Kasumi-1 (cell line): ENCODE measurements at regions not wholly inside any gene's neighbourhood (a gene's known extent, or its start where the extent isn't known, plus 50 kb on each side); places are given as distances from the start of the nearest gene placed in this dataset.
A peak's percentile ranks its signal among the peaks of the same experiment; 100 is the strongest.
"Not testable (repeated sequence)": the region's sequence is repeated elsewhere in the genome, so short reads cannot be mapped to it uniquely, and the experiment has no call there.

ENCODE experiments used
- DNase-seq, 2 experiments: peaks; one replicate each; lab custom pipeline; 2025; lab: John Stamatoyannopoulos, UW

DNA sequence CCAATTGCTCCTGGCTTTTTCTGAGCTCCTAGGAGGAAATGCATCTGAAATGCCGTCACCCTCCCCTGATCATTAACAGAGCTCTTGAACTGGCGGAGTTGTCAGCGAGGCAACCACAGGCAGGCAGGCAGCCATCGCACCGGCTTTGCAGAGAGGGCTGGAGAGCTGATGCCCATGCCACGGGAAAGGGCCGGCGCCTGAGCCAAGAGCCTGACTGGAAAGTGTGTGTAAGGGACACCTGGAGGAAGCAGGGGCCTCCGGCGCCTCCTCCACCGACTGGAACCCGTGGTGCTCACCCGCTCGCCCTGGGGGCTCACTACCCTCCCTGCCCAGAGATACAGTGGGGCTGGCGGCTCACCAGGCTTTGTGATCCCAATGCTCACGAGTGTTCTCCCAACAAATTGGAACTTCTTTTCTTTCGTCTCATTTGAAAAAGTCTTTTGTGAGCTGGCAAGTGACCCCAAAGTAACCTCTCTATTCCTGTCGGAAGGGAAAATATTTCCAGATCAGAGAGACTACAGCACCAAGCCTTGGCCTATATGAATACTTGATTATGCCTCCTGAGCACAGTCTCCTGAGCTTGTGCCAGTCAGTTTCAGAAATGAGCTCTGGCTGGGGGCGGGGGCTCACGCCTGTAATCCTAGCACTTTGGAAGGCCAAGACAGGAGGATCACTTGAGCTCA lies 97.7 kb upstream of the SLC25A33 start:
- no peak for DNase-seq

DNA sequence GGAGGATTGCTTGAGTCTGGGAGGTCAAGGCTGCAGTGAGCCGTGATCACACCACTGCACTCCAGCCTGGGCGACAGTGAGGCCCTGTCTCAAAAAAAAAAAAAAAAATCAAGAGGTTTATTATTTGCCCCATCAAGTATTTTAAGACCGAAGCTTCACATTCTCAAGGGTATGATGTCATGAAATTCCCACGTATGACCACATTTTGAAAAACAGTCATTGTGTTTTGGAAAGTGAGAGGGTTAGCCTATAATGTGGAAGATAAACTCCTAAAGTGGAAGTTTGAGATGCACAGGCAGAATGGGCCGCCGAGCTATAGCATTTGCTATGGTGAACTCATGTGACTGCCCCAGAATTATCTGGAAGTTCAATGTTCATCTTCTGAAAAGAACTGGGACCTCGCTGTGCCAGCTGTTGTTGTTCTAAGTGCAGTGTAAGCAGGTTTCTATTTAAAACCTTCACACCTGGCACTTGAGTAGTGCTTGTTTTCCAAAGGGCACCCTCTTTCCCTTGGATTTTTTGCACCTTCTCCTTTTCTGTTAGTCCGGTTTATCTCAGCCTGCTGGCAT lies 96.9 kb upstream of the SLC25A33 start:
- DNase-seq: no peak

DNA sequence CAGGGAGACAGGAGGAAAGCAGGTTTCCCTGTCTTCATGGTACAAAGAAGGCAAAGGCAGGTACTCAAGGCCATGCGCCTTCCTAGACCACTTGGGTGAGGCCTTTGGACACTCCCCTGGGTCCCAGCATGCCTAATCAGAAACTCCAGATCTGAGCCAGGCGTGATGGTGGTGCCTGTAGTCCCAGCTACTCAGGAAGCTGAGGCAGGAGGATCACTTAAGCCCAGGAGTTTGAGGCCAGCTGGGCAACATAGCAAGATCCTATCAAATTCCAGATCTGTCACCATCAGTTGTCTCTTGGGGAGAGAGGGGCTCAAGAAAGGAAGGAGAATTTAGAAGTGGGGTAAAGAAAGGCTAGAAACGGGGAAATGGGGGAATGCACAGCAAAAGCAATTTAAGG lies 96.3 kb upstream of the SLC25A33 start:
- DNase-seq: no peak

DNA sequence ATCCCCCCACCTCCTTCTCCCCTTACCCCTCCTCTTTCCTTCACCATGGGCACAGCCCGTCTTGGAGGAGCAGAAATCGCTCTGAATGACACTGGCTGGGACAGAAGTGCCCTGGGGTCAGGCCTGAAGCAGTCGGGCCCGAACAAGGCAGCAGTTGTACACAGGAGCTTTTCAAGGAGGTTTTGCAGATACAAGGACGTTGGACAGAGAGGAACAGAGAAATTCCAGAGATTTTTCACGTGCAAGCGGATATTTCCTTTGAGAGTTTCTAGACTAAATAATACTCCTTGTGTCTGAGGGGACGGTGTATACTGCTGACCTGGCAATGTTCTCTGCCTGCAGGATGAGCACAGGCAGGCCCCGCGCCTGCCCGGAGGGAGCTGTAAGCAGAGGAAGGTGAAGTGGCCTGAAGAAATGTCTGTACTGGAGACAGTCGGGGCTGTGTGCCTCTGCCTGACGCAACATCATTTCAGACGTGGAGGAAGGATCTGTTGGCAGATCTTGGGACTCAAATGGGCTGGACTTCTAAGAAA lies 95.3 kb upstream of the SLC25A33 start:
- DNase-seq: no peak

DNA sequence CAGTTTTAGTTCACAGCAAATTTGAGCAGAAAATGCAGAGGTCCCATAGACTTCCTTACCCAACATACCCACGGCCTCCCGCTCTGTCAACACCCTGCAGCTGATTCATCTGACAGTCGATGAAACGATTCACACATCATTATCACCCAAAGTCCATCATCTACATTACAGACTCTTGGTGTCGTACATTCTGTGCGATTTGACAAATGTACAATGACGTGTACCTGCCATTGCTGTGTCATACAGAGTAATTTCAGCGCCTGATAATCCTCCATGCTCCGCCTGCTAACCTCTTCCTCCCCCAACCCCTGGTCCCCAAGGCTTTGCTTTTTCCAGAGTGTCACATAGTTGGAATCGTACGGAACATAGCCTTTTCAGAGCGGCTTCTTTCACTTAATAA lies 94.7 kb upstream of the SLC25A33 start:
- no peak for DNase-seq

DNA sequence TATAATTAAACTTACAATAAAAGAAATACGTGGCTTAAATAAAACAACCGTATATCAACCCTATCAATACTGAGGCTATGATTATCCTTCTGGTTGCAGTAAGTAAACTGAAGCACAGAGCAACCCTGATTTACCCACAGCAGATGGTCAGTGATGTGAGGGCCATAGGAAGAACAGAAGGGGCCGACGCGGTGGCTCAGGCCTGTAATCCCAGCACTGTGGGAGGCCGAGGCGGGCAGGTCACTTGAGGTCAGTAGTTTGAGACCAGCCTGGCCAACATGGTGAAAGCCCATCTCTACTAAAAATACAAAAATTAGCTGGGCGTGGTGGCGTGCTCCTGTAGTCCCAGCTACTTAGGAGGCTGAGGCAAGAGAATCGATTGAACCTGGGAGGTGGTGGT lies 94.2 kb upstream of the SLC25A33 start:
- not testable (repeated sequence) for DNase-seq

DNA sequence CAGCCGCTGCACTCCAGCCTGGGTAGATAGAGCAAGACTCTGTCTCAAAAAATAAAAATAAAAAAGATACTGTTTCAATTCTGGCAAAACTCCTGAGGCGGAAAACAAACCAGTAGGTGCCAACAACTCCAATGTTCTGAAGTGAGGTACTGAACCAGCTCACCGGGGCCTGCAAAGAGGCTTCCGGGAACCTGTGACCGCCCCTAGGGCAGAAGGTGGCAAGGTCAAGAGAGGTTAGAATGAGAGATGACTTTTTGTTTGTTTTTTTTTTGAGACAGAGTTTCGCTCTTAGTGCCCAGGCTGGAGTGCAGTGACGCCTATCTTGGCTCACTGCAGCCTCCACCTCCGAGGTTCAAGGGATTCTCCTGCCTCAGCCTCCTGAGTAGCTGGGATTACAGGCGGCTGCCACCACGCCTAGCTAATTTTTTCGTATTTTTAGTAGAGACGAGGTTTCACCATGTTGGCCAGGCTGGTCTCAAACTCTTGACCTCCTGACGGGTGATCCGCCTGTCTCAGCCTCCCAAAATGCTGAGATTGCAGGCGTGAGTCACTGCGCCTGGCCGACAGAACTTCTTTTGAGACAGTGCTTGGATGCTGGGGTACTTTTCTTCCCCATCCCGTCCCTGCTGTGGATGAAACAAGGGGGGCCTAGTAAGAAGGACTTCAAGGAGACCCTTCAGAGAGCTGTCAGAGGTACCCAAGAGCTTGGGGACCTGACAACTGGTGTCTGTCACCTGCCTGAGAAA lies 91.9 kb upstream of the SLC25A33 start:
- no peak for DNase-seq

DNA sequence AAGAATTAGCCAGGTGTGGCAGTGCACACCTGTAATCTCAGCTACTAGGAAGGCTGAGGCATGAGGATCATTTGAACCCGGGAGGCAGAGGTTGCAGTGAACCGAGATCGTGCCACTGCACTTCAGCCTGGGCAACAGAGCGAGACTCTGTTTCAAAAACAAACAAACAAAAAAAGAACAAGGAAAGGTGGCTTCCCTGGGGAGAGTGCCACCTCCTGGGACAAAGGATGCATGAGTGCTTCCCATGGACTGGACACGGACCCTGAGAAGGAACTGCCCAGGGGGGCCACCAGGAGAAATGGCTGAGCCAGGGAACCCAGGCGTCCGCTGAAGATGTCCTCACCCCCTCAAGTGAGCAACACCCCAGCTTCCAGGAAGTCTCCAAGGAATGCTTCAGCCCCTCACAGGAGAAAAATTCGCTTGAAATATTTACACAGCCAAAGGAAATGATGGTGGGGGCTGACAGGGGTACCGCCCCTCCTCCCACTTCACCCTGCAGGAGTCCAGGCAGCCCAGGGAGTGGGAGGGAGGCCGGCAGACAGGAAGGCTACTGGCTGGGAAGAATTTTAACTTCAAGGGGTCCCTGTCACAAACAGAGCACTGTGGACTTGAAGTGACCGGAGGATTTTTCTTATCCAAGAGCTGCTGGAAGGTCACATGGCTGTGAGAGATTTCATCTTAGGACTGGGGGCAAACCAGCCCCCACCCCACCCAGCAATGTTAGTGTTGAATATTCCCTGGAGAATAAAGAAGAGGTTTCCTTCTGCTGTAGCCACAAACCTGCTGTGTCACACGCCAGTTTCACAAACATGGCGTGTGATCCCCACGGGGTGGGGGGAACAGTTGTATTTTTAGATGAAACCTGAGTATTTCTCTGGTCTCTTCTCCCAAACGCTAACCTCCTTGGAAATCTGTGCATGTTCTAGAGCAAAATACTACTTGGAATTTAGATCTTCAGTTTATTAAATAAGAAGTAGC lies 90.8 kb upstream of the SLC25A33 start:
- no peak for DNase-seq

DNA sequence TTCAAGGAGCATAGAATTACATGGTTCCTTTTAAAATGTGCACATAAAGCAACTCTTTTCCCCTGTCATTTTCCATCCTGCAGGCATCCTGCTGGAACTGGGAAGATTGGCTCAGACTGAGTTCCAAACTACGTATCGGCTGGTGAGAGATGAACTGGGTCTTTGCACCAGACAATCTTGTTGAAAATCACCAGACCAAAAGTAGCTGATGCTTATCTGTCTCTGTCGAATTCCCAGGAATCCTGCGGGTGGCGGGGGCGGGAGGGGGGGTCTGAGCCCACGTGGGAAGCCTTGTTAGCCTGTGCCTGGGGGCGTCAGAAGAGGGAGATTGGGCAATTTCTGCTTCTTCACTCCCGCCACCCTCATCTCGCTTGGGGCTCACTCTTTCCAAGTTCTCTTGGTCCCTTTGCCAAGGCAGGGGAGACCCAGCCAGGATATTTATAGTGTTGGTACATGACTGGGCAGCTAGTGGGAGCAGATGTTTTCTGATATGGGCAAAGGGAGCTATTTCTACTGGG lies 90.1 kb upstream of the SLC25A33 start:
- DNase-seq: no peak

DNA sequence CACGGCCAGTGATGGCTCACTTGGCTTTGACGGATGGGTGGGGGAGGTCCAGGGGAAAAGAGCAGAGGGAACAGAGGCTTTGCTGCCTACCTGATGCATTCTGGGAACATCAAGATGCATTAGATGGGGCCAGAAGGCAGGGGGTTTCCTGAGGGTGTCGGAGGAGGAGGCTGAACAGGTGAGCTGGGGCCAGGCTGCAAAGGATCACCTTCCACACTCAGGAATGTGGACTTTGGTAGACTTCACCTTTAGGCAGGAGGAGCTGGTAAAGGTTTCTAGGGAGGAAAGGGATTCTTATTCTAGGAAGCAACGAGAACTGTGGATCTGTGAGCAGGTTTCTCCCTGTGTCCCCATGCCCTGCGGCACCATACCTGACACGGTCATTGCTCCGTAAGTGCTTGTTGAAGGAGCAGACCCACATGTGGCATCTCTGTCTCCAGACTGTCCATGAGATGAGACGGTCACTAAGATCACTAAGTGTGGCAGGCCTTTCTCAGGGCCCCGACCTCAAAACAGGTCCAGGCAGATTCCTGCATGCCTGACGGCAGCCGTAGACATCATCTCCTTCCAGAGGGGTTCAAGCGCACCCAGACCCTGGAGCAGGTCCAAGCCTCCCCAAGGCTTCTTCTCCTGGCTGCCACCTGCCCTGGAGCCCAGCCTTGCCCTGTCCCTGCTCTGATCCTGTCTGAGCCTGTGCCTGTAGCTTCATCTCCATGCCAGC lies 89.1 kb upstream of the SLC25A33 start:
- DNase-seq: no peak

DNA sequence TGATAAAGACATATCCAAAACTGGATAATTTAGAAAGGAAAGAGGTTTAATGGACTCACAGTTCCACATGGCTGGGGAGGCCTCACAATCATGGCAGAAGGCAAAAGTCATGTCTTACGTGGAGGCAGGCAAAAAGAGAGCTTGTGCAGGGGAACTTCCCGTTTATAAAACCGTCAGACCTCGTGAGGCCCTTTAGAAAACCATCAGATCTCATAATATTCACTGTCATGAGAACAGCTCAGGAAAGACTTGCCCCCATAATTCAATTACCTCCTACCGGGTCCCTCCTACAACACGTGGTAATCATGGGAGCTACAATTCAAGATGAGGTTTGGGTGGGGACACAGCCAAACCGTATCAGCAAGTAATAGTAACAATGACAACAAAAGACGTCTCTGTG lies 88.2 kb upstream of the SLC25A33 start:
- no peak for DNase-seq

DNA sequence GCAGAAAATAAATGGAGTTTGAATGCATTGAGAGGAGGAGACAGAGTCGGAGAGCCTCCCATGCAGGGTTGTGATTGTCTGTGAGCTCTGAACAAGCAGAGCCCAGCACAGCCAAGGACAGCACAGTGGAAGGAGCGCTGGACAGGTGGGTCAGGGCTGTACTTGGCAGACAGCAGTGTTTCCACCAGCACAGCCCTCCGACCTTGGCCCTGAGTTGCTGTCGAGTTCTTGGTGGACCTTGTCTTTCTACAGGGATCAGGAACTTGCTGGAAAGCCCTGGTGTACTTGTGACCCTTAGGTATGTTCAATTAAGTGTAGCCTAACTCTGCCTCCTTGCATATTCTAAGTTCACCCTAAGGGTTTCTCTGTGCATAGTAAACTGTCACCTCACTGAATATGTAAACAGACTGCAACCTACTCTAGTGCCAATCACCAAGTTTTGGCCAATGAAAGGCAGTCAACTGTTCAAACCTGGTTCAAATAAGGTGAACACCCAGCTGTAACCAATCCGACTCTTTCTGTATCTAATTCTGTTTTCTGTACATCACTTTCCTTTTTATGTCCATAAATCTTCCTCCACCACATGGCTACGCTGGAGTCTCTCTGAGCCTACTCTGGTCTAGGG lies 86.6 kb upstream of the SLC25A33 start:
- no peak for DNase-seq

DNA sequence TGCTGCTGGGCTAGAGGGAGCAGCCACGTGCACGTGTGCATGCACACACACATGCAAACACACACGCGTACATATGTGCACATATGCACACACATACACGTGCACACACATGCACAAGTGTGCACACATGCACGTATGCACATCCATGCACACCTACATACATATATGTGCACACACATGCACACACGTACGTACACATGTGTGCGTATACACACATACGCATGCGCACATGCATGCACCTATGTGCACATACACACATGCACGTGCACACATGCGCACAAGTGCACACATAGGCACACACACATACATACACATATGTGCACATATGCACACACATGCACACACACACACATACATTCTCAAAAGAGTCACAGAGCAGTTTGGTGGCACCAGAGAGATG lies 85.9 kb upstream of the SLC25A33 start:
- DNase-seq: no peak

DNA sequence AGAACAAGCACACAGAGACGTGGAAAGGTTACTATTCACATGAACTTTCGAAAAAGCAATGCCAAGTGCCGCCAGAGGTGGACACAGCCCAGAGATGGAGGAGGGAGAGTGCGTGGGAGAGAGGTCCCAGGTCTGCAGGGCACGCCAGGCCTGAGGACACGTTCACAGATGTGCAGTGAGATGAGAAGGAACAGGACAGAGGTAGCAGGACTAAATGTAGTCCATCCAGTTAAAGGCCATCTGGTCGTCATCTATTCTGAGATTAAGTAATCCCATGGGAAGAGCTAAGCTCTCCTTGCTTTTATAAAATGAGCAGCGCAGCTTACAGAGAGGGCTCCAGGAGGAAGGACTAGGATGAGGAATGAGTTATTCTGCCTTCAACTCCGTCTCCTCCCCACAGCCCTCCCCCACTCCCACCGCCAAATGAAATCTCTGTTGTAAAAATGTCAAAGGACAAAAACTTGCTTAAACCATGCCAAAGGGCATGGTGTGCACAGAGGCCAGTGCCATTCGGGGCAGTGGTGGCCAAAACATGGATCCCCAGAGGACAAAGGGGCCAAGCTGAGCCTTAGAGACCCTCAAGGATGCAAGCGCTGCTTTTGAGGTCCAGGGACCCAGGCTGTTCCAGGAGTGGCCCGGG lies 85.4 kb upstream of the SLC25A33 start:
- no peak for DNase-seq

DNA sequence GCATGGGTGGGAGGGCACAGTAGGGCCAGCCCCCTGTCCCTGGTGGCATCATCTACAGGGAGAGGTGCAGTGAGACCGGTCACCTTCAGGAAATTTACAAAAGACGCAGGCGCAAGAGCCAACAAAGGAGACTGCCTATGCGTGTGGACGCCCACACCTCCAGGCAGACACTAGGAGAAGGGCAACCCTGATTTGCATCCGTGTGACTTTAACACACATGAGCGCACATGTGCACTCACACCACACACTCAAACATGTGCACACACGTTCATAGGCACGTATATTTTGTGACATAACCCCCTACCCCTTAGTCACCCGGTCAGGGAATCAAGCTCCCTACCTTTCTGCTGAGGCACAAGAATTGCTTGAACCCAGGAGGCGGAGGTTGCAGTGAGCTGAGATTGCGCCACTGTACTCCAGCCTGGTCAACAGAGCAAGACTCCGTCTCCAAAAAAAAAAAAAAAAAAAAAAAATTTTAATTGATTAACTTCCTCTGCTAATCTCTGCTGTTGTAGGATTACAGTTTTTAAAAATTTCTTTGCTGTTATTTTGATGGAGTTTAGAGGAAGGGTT lies 84.7 kb upstream of the SLC25A33 start:
- no peak for DNase-seq

DNA sequence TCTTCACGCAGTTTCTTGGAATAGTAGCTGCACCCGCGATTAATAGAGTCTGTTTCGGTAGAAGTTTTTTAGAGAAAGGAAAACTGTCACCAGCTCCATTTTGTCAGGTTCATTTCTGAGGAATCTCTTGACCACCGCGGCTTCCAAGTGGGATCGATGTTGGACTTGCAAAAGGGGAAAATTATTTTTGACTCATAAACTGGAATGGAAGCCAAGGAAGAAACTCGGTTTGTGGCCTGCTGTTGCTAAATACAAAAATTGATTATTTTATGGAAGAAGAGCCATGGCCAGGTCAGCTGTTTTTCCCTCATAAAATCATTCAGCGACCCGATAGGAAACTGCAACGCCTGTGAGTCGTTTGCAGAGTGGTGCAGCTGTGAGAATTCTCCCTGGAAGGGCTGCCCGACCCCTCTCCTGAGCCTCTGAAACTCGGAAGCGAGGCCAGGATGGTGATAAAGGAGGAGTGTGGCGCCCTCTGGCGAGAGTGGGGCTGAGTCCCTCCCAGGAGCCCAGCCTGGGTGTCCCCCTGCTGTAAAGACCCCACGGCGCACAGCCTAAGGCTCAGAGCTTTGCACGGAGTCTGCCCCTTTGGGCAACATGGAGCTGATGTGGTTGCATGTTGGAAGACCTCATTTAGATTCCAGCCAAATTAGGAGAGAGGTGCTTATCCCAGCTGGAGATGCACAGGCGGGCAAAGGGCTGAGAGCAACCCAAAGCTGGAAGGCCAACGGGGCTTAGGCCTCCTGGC lies 83.6 kb upstream of the SLC25A33 start:
- DNase-seq: peak; percentile 10 to 71

DNA sequence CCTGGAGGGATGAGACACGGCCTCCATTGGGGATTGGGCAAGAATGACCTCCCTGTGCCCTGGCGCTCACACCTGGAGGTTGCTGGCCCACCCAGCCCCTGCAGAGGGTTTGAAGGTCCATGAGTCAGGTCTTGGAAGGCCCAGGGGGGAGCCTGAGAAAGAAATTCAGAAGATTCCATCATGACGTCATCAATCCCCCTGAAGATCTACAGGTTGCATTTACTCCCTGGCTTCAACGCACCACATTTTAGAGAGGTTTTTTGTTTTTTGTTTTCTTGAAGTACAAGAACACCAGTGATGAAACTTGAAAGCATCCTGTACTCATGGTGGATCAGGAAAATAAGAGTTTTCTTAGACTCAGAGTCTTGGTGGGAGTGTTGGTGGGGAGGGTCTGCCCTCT lies 82.4 kb upstream of the SLC25A33 start:
- no peak for DNase-seq

DNA sequence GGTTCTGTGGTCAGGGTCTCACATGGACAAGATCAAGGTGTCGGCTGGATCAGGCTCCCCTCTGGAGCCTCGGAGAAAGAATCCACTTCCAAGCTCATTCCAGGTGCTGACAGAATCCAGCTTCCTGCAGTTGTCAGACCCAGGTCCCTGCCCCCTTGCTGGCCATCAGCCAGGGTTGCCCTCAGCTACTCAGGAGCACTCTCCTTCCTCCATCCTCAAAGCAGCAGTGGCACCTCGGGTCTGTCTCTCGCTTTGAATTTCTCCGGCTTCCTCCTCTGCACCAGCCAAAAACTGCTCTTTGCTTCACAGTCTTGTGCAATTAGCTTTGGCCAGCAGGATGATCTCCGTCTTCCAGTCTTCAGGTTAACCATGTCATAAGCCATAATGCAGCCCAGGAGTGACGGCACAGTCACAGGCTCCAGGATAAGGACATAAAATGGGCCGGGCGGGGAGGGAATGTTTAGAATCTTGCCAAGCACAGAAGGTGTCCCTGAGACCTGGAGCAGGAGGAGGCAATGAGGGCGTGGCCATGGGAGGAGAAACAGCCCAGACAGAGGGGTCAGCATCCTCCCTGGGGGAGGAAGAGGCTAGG lies 79.4 kb upstream of the SLC25A33 start:
- DNase-seq: no peak

DNA sequence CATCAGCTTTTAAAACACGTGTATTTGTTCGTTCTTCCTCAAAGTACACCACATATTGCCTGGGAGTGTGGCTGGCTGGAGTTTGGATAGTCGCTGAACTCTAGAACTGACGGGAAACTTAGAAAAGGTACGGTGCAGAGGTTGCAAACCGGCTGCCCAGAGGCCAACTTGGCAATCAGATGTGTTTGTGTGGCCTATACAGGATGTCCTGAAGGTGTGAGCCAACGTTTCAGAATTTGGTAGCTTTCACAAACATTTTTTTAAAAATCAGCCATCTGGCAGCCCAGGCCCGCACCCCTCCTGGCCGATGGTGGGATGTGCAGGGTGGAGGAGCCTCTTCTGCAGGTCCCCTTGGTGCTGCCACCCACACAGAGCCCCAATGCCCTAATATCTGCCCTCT lies 73.6 kb upstream of the SLC25A33 start:
- DNase-seq: no peak
